B cell (primary cell): ENCODE measurements at regions not wholly inside any gene's neighbourhood (a gene's known extent, or its start where the extent isn't known, plus 50 kb on each side); places are given as distances from the start of the nearest gene placed in this dataset.

Experiments used
- ATAC-seq: fragments of 200-7000 bp; cut with Tn5 transposase; one replicate; pipeline ENCODE4 v1.10.0; 2021; ENCODE audit warnings: low read depth, mild to moderate bottlenecking, moderate number of reproducible peaks, moderate library complexity
- CTCF ChIA-PET: fragments of 350-600 bp; sonication (Branson Sonifier 250); formaldehyde crosslinking; loops from one replicate; lab custom pipeline; 2021; ENCODE audit warnings: antibody characterized with exemption, inconsistent platforms; lab: Charles Lee
- POLR2A ChIA-PET: fragments of 350-600 bp; sonication (Branson Sonifier 250); formaldehyde crosslinking; loops from one replicate; lab custom pipeline; 2021; ENCODE audit warnings: antibody characterized with exemption; lab: Charles Lee
- DNase-seq: peaks from one replicate; pipeline ENCODE4 v3.0.0; 2013
- H2AFZ ChIP-seq: 2 replicates; pipeline ENCODE4 v1.6.1; 2012; ENCODE audit warnings: mild to moderate bottlenecking, low read depth, low read length; ENCODE audit not compliant: insufficient read depth, poor library complexity, severe bottlenecking
- H3K27ac ChIP-seq, 2 donors: 1 replicate in 1 of 2; 2 replicates in 1 of 2; pipeline ENCODE4 v1.5.1; 2012 to 2013; ENCODE audit warnings: low read length in 2 of 2, mild to moderate bottlenecking in 2 of 2, moderate library complexity in 1 of 2
- H3K27me3 ChIP-seq, 4 experiments: fragments of 200-600 bp in 1 of 4; sonication (generic) in 1 of 4; replicated peaks in 1 of 4; 1 replicate in 2 of 4; 2 replicates in 2 of 4; pipeline versions ENCODE4 v1.6.1 to v1.7.0; 2013 to 2016; ENCODE audit warnings: low read length in 3 of 4, mild to moderate bottlenecking in 2 of 4, mixed read lengths in 1 of 4, moderate library complexity in 1 of 4; ENCODE audit not compliant: insufficient read depth in 4 of 4, control insufficient read depth in 3 of 4; ENCODE audit errors: control extremely low read depth in 1 of 4
- H3K36me3 ChIP-seq, 2 experiments: replicated peaks in 1 of 2; 1 replicate in 1 of 2; 2 replicates in 1 of 2; pipeline versions ENCODE4 v1.6.1 to v1.7.1; 2013; ENCODE audit warnings: low read length in 1 of 2; ENCODE audit not compliant: insufficient read depth in 2 of 2, control insufficient read depth in 1 of 2; ENCODE audit errors: control extremely low read depth in 1 of 2, extremely low read depth in 1 of 2
- H3K4me1 ChIP-seq, 2 donors: fragments of 200-600 bp in 1 of 2; sonication (generic) in 1 of 2; 1 replicate in 1 of 2; 2 replicates in 1 of 2; pipeline versions ENCODE4 v1.5.1 to v1.6.1; 2013 to 2017; ENCODE audit warnings: low read length in 2 of 2; ENCODE audit not compliant: control insufficient read depth in 2 of 2, insufficient read depth in 2 of 2
- H3K4me2 ChIP-seq: replicated peaks from 2 replicates; pipeline ENCODE3; 2012; ENCODE audit warnings: mild to moderate bottlenecking, low read depth, low read length; ENCODE audit not compliant: poor library complexity, severe bottlenecking
- H3K4me3 ChIP-seq, 5 experiments: fragments of 200-600 bp in 1 of 5; sonication (generic) in 1 of 5; 1 replicate in 3 of 5; 2 replicates in 2 of 5; pipeline versions ENCODE4 v1.5.1 to v1.7.0; 2011 to 2016; ENCODE audit warnings: low read length in 4 of 5, mild to moderate bottlenecking in 4 of 5, low read depth in 2 of 5, control low read depth in 1 of 5, moderate library complexity in 1 of 5; ENCODE audit not compliant: insufficient read depth in 1 of 5; ENCODE audit errors: control extremely low read depth in 1 of 5, extremely low read depth in 1 of 5
- H3K79me2 ChIP-seq: fragments of 200-600 bp; sonication (generic); one replicate; pipeline ENCODE4 v1.6.0; 2016; ENCODE audit warnings: low read length; ENCODE audit not compliant: control insufficient read depth, insufficient read depth
- H3K9ac ChIP-seq: fragments of 200-600 bp; sonication (generic); 2 replicates; pipeline ENCODE4 v1.6.1; 2017; ENCODE audit warnings: mild to moderate bottlenecking, low read length, moderate library complexity
- H3K9me3 ChIP-seq, 3 donors: one replicate each; pipeline versions ENCODE4 v1.6.1 to v1.7.1; 2013; ENCODE audit warnings: low read length in 2 of 3; ENCODE audit not compliant: control insufficient read depth in 2 of 3, insufficient read depth in 1 of 3; ENCODE audit errors: control extremely low read depth in 1 of 3
- H4K20me1 ChIP-seq: 2 replicates; pipeline ENCODE4 v1.6.0; 2012; ENCODE audit warnings: mild to moderate bottlenecking, low read length; ENCODE audit not compliant: insufficient read depth, control insufficient read depth, poor library complexity, severe bottlenecking
- H3K27ac Mint-ChIP-seq: one replicate; pipeline ENCODE4 v1.8.0; 2021; ENCODE audit warnings: mixed read lengths
- H3K27me3 Mint-ChIP-seq: one replicate; pipeline ENCODE4 v1.8.0; 2021; ENCODE audit warnings: mixed read lengths
- H3K4me1 Mint-ChIP-seq: one replicate; pipeline ENCODE4 v1.8.0; 2021; ENCODE audit warnings: mixed read lengths
- H3K4me3 Mint-ChIP-seq: one replicate; pipeline ENCODE4 v1.8.0; 2021; ENCODE audit warnings: mixed read lengths
- H3K9me3 Mint-ChIP-seq: one replicate; pipeline ENCODE4 v1.8.0; 2022; ENCODE audit warnings: mixed read lengths; ENCODE audit not compliant: insufficient read depth
- CTCF ChIP-seq: fragments of 200-600 bp; IDR thresholded peaks from one replicate; pipeline ENCODE4 v1.8.0; 2022; ENCODE audit warnings: antibody characterized with exemption, mild to moderate bottlenecking
- EZH2 ChIP-seq: IDR thresholded peaks from 2 replicates; pipeline ENCODE4 v1.6.1; 2012; ENCODE audit warnings: borderline replicate concordance, low read depth, mild to moderate bottlenecking, moderate library complexity, low read length; ENCODE audit not compliant: insufficient read depth, poor library complexity, severe bottlenecking
- WGBS: methylation state at CpG from one replicate; pipeline ENCODE4 v1.1.5; 2013; ENCODE audit warnings: missing lambda C conversion rate; ENCODE audit not compliant: insufficient coverage; 5-methylcytosine and 5-hydroxymethylcytosine counted together
- intact Hi-C: fragments of 100-400 bp; cut with micrococcal nuclease; formaldehyde crosslinking; loops from one replicate; pipeline ENCODE4 v1.10.0; 2022

GRCh38 chr18:42348722-42349121, 393.7 kb downstream of the PIK3C3 start:
- Mint-ChIP-seq H3K4me3 (no peak overlapping the region), H3K27me3 (no peaks in the 10 kb centered on the region), H3K9me3 (no peaks in the 10 kb centered on the region), H3K27ac (no peak overlapping the region), H3K4me1 (no peaks in the 10 kb centered on the region)
- Histone ChIP-seq H3K4me1 (no peaks in the 10 kb centered on the region), H2AFZ (no peak overlapping the region), H3K79me2 (no peaks in the 10 kb centered on the region), H3K36me3 (no peaks in the 10 kb centered on the region), H3K27me3 (no peaks in the 10 kb centered on the region), H3K27ac (no peak overlapping the region), H3K4me2 (no peak overlapping the region), H3K4me3 (no peak overlapping the region), H3K9ac (no peak overlapping the region), H3K9me3 (no peaks in the 10 kb centered on the region), H4K20me1 (no peaks in the 10 kb centered on the region)
- POLR2A ChIA-PET: no interaction called here
- CTCF ChIA-PET: no interaction called here
- TF ChIP-seq CTCF (no peak), EZH2 (no peak)
- 76% methylated on average over 5 of the region's 5 CpGs for WGBS
- DNase-seq: no peak
- intact Hi-C loops: no loop called here
- no peak for ATAC-seq

GRCh38 chr18:42351455-42351854, 396.4 kb downstream of the PIK3C3 start:
- DNase-seq: no peak
- H3K4me2 ChIP-seq: no peak overlapping the region
- no peak overlapping the region for H3K9ac ChIP-seq
- TF ChIP-seq CTCF (no peak), EZH2 (no peak)
- Mint-ChIP-seq H3K4me1 (no peaks in the 10 kb centered on the region), H3K4me3 (no peak overlapping the region), H3K27me3 (no peaks in the 10 kb centered on the region), H3K27ac (no peak overlapping the region), H3K9me3 (no peaks in the 10 kb centered on the region)
- no peak overlapping the region for H2AFZ ChIP-seq
- H3K27ac ChIP-seq: no peak overlapping the region
- H3K9me3 ChIP-seq: no peaks in the 10 kb centered on the region
- H3K4me3 ChIP-seq: no peak overlapping the region
- no peaks in the 10 kb centered on the region for H3K27me3 ChIP-seq
- no peaks in the 10 kb centered on the region for H3K79me2 ChIP-seq
- ATAC-seq: no peak
- intact Hi-C loops: no loop called here
- POLR2A ChIA-PET: no interaction called here
- no peaks in the 10 kb centered on the region for H4K20me1 ChIP-seq
- WGBS: 64% methylated on average over 1 of the region's 2 CpGs
- H3K4me1 ChIP-seq: no peaks in the 10 kb centered on the region
- CTCF ChIA-PET: no interaction called here
- H3K36me3 ChIP-seq: no peaks in the 10 kb centered on the region
